ENCODE measurements at regions not wholly inside any gene's neighbourhood (a gene's known extent, or its start where the extent isn't known, plus 50 kb on each side); places are given as distances from the start of the nearest gene placed in this dataset.
"Not testable (repeated sequence)": the region's sequence is repeated elsewhere in the genome, so short reads cannot be mapped to it uniquely, and the experiment has no call there.

DNA sequence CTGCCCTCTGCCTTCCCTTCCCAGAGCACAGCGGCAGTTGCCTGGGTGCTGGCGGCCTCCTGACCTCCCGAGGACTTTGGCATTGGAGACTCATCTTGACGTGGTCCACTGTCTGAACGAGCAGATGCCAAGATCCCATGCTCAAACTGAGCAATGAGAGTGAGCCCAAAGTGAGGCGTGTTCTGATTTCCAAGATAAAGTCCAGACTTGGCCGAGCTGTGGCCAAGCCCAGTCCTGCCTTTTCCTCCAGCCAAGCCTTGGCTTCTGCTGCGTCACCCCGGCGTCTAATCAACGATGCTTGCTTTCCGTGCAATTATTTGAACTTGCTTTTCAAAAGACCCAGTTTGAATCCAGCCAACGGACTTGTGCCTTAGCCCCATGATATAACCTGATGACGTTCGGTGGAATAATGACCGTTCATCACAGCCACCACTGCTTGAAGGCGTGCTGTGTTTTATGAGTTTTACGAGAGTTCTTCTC, 179.2 kb downstream of the IRF8 start:
- DNase-seq = no peak

DNA sequence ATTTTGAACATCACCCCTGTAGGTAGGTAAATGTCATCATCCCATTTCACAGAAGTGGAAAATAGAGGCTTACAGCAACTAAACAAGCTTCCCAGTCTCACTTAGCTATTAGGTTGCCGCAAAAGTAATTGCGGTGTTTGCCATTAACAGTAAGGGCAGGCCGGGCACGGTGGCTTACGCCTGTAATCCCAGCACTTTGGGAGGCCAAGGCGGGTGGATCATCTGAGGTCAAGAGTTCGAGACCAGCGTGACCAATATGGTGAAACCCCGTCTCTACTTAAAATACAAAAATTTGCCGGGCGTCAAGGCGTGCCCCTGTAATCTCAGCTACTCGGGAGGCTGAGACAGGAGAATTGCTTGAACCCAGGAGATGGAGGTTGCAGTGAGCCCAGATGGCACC, 179.7 kb downstream of the IRF8 start:
- not testable (repeated sequence) for DNase-seq

DNA sequence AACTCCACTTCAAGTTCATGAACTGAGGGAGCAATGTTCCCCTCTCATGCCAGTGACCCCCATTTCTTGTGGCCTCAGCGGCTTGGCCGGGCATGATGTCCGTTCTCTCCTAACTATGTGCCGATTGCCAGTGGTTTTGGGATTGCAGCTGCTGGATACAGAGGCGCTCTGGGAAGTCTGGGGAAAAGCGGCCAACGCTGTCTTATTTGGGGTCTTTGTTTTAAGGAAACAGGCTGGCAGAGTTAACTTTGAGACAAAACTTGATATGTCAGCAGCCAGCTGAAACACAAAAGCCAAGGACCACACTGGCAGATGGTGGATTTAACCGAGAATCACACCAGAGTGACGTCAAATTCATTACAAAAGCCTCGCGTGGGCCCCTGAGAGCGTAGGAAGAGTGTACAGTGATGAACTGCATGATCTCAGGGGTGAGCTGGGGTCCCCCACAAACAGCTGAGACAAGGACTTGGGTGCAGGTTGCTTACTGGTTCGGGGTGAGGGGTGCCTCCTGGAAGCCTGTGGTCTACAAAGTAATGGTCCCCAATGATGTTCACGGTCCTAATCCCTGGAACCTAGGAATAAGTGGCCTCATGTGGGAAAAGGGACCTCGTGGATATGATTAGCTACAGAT, 180.4 kb downstream of the IRF8 start:
- no peak for DNase-seq

DNA sequence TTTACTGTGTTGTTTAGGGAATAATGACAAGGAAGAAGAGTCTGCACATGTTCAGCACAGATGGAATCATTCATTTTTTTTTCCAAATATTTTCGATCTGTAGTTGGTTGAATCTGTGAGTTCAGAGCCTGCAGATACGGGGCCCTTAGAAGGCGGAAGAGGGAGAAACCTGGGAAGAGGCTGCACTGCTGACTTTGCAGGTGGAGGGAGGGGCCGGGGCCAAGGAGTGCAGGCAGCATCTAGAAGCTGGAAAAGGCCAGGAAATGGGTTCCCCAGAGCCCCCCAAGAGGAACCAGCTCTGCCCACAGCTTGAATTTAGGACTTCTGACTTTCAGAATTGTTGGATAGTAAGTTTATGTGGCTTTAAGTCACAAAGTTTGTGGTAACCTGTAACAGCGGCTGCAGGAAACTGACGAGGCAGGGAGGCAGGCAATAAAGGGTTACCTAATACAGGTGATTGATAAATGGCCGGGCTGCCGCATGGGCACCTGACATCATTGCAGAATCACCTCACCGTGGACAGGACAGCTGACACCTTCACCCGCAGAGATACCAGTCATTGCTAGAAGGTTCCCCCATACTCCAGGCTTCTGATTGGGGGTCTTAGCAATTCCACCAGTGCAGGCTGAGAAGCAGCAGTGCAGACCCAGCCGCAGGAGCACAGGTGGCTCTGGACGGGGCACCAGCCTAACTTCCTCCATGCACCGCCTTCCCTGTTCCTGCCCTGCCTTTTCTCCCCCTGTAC, 181.3 kb downstream of the IRF8 start:
- no peak for DNase-seq

DNA sequence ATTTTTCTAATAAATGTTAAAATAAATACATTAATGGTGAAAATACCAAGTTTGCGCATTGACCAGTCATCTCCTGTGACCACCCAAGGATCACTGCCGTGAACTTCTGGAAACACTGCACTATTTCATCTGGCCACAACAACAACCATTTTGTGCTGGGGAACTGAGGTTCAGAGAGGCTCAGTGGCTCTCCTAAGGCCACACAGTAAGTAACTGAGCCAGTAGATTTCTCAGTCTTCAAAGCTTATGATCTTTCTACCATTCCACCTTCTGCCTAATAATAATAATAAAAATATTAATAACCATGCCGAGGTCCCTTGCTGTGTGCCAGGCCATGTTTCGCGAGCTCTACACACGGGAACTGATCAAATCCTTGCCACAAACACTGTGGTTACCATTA, 182.0 kb downstream of the IRF8 start:
- DNase-seq = no peak

DNA sequence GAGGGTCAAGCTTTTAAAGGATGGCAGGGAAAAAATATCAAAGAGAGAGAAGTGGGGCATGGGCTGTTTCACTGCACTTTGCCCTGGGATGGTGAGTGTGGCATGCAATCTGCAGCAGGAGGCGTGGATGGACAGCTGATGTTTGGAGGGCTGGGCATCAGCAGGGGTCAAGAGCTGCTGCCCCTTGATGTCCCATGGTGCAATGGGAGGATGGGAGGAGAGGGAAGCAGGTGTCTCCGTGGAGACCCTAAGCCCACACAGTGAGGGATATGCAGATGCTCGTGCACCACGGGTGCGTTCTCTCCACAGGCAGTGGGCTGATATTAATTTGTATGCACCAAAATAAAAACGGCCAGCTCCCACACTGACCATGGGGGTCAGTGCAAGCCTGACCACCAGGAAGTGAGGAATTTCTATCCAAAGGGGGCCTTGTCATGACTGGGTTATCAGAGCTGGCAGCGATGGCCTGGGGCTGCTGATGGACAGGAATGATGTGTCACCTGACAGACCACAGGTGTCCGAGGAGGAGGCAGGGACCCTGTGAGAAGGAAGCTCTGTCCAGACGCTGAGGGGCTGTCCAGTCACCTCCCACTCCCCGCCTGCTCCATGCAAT, 183.6 kb downstream of the IRF8 start:
- no peak for DNase-seq

DNA sequence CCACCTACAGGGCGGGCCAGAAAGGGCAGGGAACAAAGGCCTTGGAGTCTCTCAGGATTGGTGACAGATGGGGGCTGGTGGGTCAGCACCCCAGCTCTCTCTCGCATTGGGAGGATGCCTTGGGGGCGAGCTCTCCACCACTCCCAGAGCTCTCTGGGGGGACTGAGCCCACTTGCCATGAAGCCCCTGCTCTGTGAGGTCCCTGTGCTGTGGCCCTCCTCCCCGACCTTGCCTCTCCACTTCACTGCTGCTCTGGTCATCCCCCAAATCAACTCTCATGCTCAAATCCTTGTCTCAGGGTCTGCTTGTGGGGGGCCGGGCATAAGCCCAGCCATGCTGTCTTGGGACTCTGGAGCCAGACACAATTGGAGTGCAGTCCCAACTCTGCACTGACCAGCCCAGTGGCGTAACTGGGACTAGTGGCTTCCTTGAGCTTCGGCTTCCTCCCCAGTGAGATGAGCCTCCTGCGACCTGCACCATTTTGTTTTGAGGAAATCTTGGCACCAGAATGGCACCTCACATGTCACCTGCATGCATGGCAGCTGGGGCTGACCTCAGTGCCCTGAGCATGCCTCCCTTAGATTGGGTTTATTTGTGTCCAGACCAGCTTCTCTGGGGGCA, 184.5 kb downstream of the IRF8 start:
- no peak for DNase-seq

DNA sequence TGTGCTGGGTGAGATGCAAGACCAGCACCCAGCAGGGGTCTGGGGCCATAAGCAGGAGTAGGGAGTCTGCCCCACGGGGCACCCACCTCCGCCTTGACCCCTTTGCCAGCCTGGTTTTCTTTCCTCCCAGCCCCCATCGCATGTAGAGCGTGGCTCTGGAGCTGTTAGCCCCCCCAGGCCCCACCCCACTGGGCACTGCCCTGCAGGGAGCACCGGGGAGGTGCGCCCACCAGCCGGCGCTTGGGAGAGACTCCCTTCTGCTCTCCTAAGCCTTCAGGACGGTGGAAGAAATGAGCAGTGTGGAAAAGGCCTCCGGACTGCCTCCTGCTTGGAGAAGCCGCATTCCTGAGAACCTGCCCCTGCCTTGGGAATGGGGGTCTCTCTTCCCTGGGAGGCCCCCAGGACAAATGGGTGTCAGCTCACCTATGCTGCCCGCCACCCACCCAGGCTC, 186.2 kb downstream of the IRF8 start:
- DNase-seq = no peak

DNA sequence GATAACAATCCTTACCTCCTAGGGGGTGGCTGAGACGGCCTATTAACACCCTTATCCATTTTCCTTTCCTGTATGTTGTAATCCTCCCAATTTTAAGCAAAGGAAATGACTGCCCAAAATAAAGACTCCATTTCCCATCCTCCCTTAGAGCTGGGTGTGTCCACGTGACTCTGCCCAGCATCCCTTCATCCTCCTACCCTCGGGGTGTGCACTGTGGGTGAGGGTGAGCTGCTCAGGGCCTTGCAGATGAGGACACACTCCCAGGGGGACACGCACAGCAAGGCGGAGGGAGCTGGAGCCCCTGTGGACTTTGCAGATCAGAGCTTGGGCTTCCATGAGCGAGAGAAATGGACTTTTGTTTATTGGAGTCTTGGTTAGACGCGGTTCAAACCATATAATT, 186.8 kb downstream of the IRF8 start:
- no peak for DNase-seq

DNA sequence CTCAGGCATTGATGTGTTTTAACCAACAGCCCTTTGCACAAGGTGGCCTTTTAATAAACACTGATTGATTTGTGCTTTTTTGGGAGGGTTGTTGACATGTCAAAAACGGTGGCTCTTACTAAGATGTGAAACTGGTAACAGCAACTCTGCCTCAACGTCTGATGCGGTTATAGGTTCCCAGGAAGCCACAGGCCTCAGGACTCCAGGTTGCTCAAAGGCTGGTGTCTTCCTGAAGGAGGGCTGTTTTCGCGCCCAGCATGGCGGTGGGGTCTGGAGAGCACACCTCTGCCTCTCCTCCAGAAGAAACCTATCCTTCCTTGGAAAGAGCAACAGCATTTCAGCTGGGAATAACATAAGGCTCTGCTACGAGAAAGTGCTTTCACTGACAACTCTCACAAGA, 187.5 kb downstream of the IRF8 start:
- no peak for DNase-seq

DNA sequence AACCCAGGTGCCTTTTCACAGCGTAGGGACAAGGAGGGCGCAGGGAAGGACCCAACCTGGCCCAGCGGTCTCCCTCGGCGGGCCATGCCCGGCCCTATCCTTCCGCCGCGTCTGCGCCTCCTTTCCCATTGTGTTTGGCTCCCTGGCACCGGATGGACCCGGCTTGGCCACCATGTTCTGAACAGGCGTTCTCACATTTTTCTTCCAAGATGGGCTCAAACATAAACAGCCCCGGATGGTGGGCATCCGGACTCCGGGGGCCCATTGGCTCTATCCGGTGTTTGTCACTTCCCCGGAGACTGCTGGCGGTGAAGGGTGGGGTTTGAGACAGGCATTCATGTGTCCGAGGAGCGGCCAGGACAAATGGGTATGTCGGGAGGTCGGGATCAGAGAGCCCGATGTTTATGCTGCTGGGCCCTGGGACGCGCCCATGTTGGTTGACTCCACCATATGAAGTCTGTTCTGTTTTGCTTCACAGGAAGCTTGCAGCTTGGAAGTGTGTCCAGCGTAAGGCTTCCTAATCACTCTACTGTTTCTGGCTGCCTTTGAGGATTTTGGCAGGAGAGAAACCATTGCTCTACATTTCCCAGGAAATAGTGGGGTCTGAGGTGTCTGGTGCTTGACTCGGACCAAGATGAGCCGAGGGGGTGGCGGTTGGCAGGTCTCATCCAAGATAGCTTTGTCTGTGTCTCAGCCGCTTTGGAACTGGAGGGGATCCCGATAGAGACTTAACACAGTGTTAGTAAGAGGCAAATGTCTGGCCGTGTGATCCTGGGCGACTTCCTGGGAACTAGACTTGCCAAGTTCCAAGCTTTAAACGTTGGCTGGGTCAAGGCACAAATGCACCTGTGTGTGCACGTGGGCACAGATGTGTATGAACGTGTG, 188.3 kb downstream of the IRF8 start:
- DNase-seq = no peak

DNA sequence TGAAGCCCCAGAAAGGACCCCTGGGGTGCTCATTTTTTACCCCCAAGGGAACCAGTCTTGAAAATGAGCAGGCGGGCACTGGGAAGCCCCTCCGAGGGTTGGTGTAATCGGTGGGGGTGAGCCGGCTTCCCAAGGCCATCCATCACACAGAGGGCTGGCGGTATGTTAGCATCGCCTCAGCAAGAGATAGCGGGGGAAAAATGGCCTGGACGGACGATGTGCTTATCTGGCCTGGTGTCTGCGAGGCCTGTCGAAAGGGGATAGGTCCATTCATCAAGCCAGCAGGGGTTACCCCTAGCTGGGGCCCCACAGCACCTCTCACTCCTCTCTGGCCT, 188.9 kb downstream of the IRF8 start:
- no peak for DNase-seq

DNA sequence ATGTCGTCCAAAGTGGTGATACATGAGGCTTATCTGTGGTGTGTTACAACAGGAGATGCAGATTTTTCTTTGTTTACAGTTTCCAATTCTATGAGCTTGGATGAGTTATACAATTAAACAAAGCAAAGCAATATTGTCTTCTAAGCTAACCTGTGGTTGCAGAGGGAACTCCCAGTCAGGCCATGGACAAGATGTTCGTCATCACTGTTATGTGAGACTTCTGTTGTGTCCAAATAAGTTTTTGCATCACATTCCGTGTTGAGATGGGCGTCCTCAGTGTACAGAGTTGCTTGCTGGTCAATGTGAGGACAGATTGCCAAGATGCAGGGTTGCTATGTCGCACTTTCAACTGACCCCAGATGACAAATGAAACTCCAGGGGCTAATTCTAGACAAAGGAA, 189.3 kb downstream of the IRF8 start:
- no peak for DNase-seq

DNA sequence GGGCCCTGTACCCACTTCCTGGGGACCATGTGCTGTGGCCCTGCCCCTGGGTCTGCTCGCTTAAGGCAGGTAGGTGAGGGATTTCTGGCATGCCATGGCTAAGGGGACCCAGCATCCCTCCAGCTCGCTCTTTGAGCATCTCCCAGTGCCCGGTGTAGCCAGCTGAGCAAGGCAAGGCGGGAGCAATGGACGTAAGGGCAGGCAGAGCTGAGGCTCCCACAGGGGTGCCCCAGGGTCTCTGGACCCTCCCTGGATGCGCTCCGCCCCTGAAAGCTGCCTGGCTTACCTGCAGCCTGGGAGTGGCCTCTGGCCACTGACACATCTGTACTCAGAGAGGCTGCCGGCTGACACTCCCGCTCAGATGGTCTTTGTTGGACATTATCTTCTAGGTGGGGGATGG, 189.9 kb downstream of the IRF8 start:
- DNase-seq = no peak

DNA sequence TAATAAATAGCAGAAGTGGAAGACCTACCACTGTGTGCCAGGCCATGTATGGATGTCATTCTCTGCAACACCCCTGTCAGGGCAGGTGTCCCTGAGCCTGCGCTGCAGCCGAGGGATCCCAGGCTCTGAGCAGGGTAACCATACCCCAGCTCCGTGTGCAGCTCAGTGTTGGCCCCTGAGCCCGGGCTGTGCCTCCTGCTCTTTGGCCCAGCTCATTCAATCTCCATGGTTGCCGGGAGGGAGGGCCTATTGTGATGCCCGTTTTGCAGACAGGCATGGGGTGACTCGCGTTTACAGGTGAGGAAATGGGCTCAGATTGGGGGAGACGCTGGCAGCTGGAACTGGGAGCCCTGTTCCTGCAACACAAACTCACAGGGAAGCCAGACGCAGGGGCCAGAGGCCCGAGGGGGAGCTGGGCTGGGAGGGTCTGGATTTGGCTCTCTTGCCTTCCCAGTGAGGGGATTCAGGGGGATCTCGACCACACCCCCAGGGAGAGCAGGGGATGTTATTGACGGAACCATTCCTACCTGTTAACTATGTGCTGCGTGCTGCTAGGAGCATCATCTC, 190.5 kb downstream of the IRF8 start:
- no peak for DNase-seq

DNA sequence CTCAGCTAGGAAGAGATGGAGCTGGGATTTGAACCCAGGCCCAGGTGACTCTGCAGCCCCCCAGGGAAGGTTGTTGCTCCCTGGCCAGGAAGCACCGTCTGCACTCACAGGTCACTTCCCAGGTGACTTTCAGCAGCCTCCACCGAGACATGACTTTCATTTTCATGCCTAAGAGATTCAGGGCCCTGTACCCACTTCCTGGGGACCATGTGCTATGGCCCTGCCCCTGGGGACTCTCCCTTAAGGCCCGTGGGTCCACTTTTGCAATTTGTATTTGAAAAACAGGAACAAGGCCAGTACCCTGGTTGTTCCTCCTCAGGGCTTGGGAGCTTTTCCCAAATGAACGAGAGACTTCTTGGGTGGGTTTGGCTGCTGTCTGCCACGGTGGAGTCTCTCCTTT, 191.0 kb downstream of the IRF8 start:
- DNase-seq = no peak

DNA sequence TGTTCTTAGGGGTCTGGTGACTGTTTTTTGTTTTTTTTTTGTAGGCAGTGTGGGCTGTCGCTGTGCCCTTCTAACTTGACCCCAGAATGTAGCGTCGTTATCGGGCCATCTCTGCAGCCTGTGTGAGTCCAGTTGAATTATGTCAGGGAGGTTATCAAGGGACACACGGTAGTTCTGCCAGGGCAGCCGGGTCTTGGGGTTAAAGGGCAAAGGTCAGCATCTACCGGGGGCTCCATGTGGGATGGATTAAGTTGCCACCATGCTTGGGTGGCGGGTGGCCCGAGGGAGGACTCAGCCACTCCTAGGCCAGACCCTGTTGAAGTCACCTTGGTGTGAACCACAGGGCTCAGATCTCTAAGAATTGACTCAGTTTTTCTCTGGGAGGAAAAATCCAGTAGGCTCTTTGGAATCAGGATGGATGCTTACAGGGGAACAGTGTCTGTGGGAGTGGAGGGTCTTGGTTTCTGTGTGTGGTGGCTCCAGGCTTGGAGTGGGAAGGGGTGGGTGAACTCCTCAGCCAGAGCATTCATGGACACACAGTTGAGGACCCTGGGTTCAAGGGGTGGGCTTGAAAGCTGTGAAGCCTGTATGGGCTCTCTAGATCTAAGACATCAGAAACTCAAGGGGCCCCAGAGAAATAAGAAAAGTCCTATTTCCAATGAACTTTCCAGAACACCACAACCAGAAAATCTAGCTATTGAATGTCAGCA, 191.7 kb downstream of the IRF8 start:
- DNase-seq = no peak

DNA sequence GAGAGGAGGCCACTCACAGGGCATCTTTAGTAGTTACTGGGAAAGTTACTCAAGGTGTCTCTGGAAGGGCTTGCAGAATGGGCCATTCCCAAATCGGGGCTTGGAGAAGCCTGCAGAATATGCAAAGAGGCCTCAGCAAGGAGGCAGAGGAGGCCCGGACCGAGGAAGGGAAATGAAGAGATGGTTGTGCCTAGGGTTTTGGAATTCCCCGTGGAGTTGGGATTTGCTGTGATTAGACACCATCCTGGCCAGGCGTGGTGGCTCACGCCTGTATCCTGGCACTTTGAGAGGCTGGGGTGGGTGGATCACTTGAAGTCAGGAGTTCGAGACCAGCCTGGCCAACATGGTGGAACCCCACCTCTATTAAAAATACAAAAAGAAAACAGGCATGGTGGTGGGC, 193.0 kb downstream of the IRF8 start:
- no peak for DNase-seq

DNA sequence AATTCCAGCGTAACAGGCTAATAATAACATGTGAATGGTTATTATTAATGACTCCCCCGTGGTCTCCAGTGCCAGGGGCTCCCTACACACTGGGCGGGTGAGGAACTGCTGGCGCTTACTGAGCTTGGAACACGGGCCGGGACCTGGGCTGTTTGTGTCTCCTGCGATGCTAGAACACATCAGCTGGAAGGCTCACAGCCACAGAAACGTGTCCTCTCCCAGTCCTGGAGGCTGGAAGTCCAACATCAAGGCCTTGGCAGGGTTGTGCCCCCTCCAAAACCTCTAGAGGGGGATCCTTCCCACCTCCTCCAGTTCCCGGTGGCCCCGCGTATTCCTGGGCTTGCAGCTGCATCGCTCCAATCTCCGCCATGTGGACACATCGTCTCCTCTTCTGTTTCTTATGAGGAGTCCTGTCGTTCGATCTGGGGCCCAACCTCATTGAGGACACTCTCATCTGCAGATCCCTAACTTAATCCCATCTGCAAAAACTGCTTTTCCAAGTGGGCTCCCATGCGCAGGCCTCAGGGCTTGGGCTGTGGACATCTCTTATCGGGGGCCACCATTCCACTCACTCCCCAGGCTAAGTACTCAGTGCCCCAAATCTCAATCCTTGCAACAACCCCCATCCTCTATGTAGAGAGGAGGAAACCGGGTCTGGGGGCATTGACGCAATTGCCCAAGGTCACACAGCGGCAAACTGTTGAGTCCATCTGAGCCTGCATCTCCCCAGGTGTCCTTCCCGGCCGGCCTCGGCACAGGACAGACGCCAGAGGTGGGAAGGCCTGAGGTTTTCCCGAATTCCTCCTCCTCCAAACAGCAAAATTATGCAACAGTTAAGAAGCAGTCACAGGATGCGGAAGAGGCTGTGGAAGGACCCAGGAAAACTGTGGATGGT, 193.9 kb downstream of the IRF8 start:
- no peak for DNase-seq

DNA sequence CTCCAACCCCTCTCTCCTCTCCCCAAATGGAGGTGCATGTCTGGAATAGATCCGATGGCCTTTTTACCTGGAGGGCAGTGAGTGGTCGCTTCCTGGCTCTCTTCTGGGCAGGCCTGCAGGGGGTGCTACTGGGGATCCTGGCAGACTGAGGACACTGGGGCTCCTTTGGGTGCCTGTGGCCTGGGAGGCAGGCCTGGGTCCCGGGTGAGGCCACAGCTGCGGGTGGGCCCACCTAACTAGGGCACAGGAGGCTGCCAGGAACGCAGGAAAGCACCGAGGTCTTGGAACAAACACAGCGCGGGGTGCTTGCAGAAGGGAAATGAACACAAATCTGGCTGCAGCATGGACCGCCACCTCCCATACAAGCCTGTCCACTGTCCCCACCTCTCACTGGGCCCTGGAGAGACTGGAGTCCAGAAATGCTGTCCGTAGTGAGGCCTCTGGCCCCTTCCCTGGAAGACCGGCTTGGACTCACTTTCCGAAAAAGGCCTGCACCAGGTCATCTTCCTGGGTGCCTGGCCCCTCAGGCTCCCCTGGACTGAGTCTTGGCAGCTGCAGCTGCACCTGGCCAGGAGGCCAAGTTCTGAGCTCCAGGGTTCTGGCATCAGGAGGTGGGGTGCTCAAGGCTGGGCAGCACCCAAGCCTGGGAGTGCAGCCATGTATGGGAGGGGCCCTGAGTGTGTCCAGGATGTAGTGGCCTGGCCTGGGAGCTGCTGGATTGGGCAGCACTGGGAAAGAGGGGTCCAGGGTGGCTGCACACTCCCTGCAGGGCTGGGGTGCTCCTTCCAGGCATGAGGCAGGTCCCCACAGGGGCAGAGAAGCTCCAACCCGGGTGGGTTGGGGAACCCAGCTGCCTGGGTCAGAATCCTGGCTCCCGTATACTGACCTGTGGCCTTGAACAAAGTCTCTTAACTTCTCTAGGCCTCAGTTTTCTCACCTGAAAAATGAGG, 195.1 kb downstream of the IRF8 start:
- no peak for DNase-seq

Data from stimulated activated CD4-positive, alpha-beta T cell treated with anti-CD3 and anti-CD28 coated beads, Interleukin-1b, Interleukin-23, amount 100 ng/mL, for 48 hours (primary cell).